WTC11 (cell line): ENCODE measurements at regions not wholly inside any gene's neighbourhood (a gene's known extent, or its start where the extent isn't known, plus 50 kb on each side); places are given as distances from the start of the nearest gene placed in this dataset.

Experiments used
- ATAC-seq: fragments of 200-7000 bp; cut with Tn5 transposase; 2 replicates; pipeline ENCODE4 v1.10.0; 2021; ENCODE audit warnings: mild to moderate bottlenecking, moderate library complexity
- CTCF ChIA-PET: fragments of 300-600 bp; sonication (Branson Sonifier 250); formaldehyde crosslinking; loops from one replicate; lab custom pipeline; 2021; ENCODE audit warnings: antibody characterized with exemption; lab: Charles Lee
- POLR2A ChIA-PET: fragments of 350-600 bp; sonication (Branson Sonifier 250); formaldehyde crosslinking; loops from one replicate; lab custom pipeline; 2021; ENCODE audit warnings: antibody characterized with exemption; lab: Charles Lee
- DNase-seq: peaks from one replicate; pipeline ENCODE4 v3.0.0; 2021; ENCODE audit warnings: low spot score
- H3K27ac Mint-ChIP-seq: 2 replicates; pipeline ENCODE4 v1.8.0; 2021; ENCODE audit warnings: mixed read lengths
- H3K27me3 Mint-ChIP-seq: 2 replicates; pipeline ENCODE4 v1.8.0; 2021; ENCODE audit warnings: low read depth, mild to moderate bottlenecking, moderate library complexity, mixed read lengths
- H3K36me3 Mint-ChIP-seq: 2 replicates; pipeline ENCODE4 v1.8.0; 2021; ENCODE audit warnings: mixed read lengths
- H3K4me1 Mint-ChIP-seq: 2 replicates; pipeline ENCODE4 v1.8.0; 2022; ENCODE audit warnings: mixed read lengths
- H3K4me3 Mint-ChIP-seq: 2 replicates; pipeline ENCODE4 v1.8.0; 2021; ENCODE audit warnings: mild to moderate bottlenecking, moderate library complexity, mixed read lengths
- H3K9me3 Mint-ChIP-seq: 2 replicates; pipeline ENCODE4 v1.8.0; 2021; ENCODE audit warnings: mixed read lengths
- ATF1 ChIP-seq: sonication (generic); formaldehyde crosslinking; IDR thresholded peaks from 2 replicates; pipeline ENCODE4 v1.8.1; 2023; ENCODE audit warnings: mild to moderate bottlenecking, moderate library complexity, missing genetic modification reagents
- ELF4 ChIP-seq: sonication (generic); formaldehyde crosslinking; IDR thresholded peaks from 2 replicates; pipeline ENCODE4 v1.8.1; 2022; ENCODE audit warnings: low read depth, mild to moderate bottlenecking, moderate library complexity, missing genetic modification reagents
- ESRRA ChIP-seq: sonication (generic); formaldehyde crosslinking; IDR thresholded peaks from 2 replicates; pipeline ENCODE4 v1.8.1; 2022; ENCODE audit warnings: mild to moderate bottlenecking, missing genetic modification reagents, borderline replicate concordance
- JAZF1 ChIP-seq: fragments of 250-450 bp; sonication (Bioruptor Pico); IDR thresholded peaks from 2 replicates; pipeline ENCODE4 v1.9.0; 2021; ENCODE audit warnings: moderate library complexity, mild to moderate bottlenecking, inconsistent platforms
- JUN ChIP-seq: sonication (generic); formaldehyde crosslinking; IDR thresholded peaks from 2 replicates; pipeline ENCODE4 v1.8.0; 2023; ENCODE audit warnings: mild to moderate bottlenecking, missing genetic modification reagents
- KAT7 ChIP-seq: sonication (generic); formaldehyde crosslinking; IDR thresholded peaks from 2 replicates; pipeline ENCODE4 v1.8.1; 2023; ENCODE audit warnings: missing genetic modification reagents, mild to moderate bottlenecking, borderline replicate concordance
- NR1H2 ChIP-seq: sonication (generic); formaldehyde crosslinking; IDR thresholded peaks from 2 replicates; pipeline ENCODE4 v1.9.0; 2021; ENCODE audit warnings: mild to moderate bottlenecking, moderate library complexity, missing genetic modification reagents
- PRRX2 ChIP-seq: fragments of 250-450 bp; sonication (Bioruptor Pico); IDR thresholded peaks from 2 replicates; pipeline ENCODE4 v1.8.0; 2021; ENCODE audit warnings: mild to moderate bottlenecking
- RELA ChIP-seq: sonication (generic); formaldehyde crosslinking; IDR thresholded peaks from 2 replicates; pipeline ENCODE4 v1.8.1; 2022; ENCODE audit warnings: missing genetic modification reagents, mild to moderate bottlenecking, borderline replicate concordance
- RORB ChIP-seq: fragments of 250-450 bp; sonication (Bioruptor Pico); IDR thresholded peaks from 2 replicates; pipeline ENCODE4 v1.9.0; 2021; ENCODE audit warnings: mild to moderate bottlenecking
- SP1 ChIP-seq: sonication (generic); formaldehyde crosslinking; conservative IDR thresholded peaks from 2 replicates; pipeline ENCODE4 v1.8.1; 2022; ENCODE audit warnings: missing genetic modification reagents
- TEAD1 ChIP-seq: sonication (generic); formaldehyde crosslinking; IDR thresholded peaks from 2 replicates; pipeline ENCODE4 v1.8.0; 2022; ENCODE audit warnings: mild to moderate bottlenecking, missing genetic modification reagents
- TP53 ChIP-seq: sonication (generic); formaldehyde crosslinking; IDR thresholded peaks from 2 replicates; pipeline ENCODE4 v1.8.1; 2023; ENCODE audit warnings: mild to moderate bottlenecking, missing genetic modification reagents
- ZNF138 ChIP-seq: sonication (generic); formaldehyde crosslinking; conservative IDR thresholded peaks from 2 replicates; pipeline ENCODE4 v1.8.1; 2022; ENCODE audit warnings: mild to moderate bottlenecking, moderate library complexity, missing genetic modification reagents
- ZNF219 ChIP-seq: sonication (generic); formaldehyde crosslinking; IDR thresholded peaks from 2 replicates; pipeline ENCODE4 v1.8.0; 2023; ENCODE audit warnings: missing genetic modification reagents, mild to moderate bottlenecking, borderline replicate concordance
- ZNF317 ChIP-seq: sonication (generic); formaldehyde crosslinking; IDR thresholded peaks from 2 replicates; pipeline ENCODE4 v1.8.1; 2023; ENCODE audit warnings: low read depth, mild to moderate bottlenecking, moderate library complexity, missing genetic modification reagents, borderline replicate concordance
- ZNF423 ChIP-seq: fragments of 250-450 bp; sonication (Bioruptor Pico); IDR thresholded peaks from 2 replicates; pipeline ENCODE4 v2.1.2; 2022; ENCODE audit warnings: mild to moderate bottlenecking, moderate library complexity
- TF ChIP-seq, protein P1 (sequence below): sonication (generic); formaldehyde crosslinking; IDR thresholded peaks from 2 replicates; pipeline ENCODE4 v1.8.1; 2023; ENCODE audit warnings: mild to moderate bottlenecking, missing genetic modification reagents
- TF ChIP-seq, protein P2 (sequence below): fragments of 250-450 bp; sonication (Bioruptor Pico); IDR thresholded peaks from 2 replicates; pipeline ENCODE4 v2.1.2; 2022; ENCODE audit warnings: mild to moderate bottlenecking, moderate library complexity
- TF ChIP-seq, protein P3 (sequence below): sonication (generic); formaldehyde crosslinking; IDR thresholded peaks from 2 replicates; pipeline ENCODE4 v1.8.0; 2023; ENCODE audit warnings: mild to moderate bottlenecking, missing genetic modification reagents
- TF ChIP-seq, protein P4 (sequence below): sonication (generic); formaldehyde crosslinking; conservative IDR thresholded peaks from 2 replicates; pipeline ENCODE4 v1.8.1; 2022; ENCODE audit warnings: mild to moderate bottlenecking, missing genetic modification reagents
- TF ChIP-seq, protein P5 (sequence below): sonication (generic); formaldehyde crosslinking; IDR thresholded peaks from 2 replicates; pipeline ENCODE4 v1.8.0; 2022; ENCODE audit warnings: mild to moderate bottlenecking, missing genetic modification reagents
- TF ChIP-seq, protein P6 (sequence below): sonication (generic); formaldehyde crosslinking; IDR thresholded peaks from 2 replicates; pipeline ENCODE4 v1.8.1; 2023; ENCODE audit warnings: mild to moderate bottlenecking, missing genetic modification reagents

DNA sequence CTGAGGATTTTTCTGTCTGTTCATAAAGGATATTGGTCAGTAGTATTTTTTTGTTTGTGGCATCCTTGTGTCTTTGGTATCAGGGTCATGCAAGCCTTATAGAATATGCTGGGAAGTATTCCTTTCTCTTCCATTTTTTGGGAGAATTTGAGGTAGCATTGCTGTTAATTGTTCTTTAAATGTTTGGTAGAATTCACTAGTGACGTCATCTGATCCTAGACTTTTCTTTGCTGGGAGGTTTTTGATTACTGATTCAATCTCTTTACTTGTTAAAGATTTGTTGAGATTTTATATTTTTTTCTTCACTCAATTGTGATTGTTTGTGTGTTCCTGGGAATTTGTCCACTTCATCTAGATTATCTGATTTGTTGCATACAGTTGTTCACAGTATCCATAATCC is 234.4 kb upstream of the ATP6AP2 start:
- no peak overlapping the region for H3K4me3 Mint-ChIP-seq
- H3K27ac Mint-ChIP-seq = no peak overlapping the region
- ATAC-seq (no peak), DNase-seq (no peak)
- TF ChIP-seq RORB (CRISPR knock-in tag) (no peak), SP1 (CRISPR knock-in tag) (no peak), TP53 (no peak), JAZF1 (no peak)
- TF ChIP-seq, protein P1, sequence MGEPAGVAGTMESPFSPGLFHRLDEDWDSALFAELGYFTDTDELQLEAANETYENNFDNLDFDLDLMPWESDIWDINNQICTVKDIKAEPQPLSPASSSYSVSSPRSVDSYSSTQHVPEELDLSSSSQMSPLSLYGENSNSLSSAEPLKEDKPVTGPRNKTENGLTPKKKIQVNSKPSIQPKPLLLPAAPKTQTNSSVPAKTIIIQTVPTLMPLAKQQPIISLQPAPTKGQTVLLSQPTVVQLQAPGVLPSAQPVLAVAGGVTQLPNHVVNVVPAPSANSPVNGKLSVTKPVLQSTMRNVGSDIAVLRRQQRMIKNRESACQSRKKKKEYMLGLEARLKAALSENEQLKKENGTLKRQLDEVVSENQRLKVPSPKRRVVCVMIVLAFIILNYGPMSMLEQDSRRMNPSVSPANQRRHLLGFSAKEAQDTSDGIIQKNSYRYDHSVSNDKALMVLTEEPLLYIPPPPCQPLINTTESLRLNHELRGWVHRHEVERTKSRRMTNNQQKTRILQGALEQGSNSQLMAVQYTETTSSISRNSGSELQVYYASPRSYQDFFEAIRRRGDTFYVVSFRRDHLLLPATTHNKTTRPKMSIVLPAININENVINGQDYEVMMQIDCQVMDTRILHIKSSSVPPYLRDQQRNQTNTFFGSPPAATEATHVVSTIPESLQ (CRISPR knock-in tag) = no peak
- TF ChIP-seq, protein P2, sequence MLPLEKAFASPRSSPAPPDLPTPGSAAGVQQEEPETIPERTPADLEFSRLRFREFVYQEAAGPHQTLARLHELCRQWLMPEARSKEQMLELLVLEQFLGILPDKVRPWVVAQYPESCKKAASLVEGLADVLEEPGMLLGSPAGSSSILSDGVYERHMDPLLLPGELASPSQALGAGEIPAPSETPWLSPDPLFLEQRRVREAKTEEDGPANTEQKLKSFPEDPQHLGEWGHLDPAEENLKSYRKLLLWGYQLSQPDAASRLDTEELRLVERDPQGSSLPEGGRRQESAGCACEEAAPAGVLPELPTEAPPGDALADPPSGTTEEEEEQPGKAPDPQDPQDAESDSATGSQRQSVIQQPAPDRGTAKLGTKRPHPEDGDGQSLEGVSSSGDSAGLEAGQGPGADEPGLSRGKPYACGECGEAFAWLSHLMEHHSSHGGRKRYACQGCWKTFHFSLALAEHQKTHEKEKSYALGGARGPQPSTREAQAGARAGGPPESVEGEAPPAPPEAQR = no peak
- H3K9me3 Mint-ChIP-seq = peaks cover 9% of the 10 kb centered on the region
- H3K4me1 Mint-ChIP-seq = no peaks in the 10 kb centered on the region
- no peaks in the 10 kb centered on the region for H3K27me3 Mint-ChIP-seq
- ChIA-PET POLR2A (no interaction called here), CTCF (no interaction called here)
- H3K36me3 Mint-ChIP-seq = peaks cover 7% of the 10 kb centered on the region

DNA sequence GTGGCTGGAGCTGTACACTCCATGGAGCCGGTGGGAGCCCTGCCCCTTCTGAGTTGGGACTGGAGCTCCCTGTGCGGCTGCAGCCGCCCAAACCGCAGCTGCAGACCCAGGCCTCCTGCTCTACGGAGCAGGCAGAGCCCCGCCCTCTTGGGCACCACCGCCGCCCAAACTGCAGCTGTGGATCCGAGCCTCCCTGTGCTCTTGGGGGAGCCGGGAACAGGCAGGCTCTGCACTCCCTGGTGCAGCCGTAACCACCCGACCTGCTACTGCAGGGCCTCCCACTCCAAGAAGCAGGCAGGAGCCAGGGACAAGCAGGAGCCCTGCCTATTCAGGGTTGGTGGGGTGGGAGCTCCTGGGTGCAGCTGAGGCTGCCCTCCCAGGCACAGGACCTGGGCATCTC is 237.5 kb upstream of the ATP6AP2 start:
- H3K27me3 Mint-ChIP-seq = no peaks in the 10 kb centered on the region
- ChIA-PET POLR2A (no interaction called here), CTCF (interaction anchor here (1.1 kb wide), 1 partner anchor 39 kb away, joined by 3 read pairs; no protein-coding TSS in a partner anchor)
- peaks cover 7% of the 10 kb centered on the region for H3K36me3 Mint-ChIP-seq
- H3K27ac Mint-ChIP-seq = no peak overlapping the region
- TF ChIP-seq ATF1 (CRISPR knock-in tag) = no peak
- no peaks in the 10 kb centered on the region for H3K4me1 Mint-ChIP-seq
- H3K9me3 Mint-ChIP-seq = peaks cover 9% of the 10 kb centered on the region
- ATAC-seq (peak; percentile 30; the same call in 1 of the 2 replicates), DNase-seq (no peak)
- no peak overlapping the region for H3K4me3 Mint-ChIP-seq

DNA sequence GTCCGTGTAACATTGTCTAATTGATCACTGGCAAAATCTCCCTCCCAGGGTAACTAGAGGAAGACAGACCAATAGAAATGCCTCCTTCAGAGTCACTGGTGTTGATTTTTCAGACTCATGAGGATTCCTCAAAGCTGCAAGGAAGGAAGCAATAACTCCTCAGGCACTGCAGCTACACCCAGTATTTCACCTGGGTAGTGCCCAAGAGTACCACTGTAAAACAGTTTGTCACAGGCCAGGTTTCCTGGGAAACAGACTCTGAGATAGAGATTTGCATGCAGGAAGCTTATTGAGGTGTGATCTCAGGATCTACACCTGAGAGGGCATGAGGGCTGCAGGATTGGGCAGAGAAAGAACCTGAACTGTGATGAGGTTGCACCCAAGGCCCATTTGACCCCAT is 240.7 kb upstream of the ATP6AP2 start:
- Mint-ChIP-seq H3K27me3 (no peaks in the 10 kb centered on the region), H3K4me3 (no peak overlapping the region), H3K9me3 (no peaks in the 10 kb centered on the region), H3K27ac (no peak overlapping the region), H3K4me1 (no peaks in the 10 kb centered on the region), H3K36me3 (no peaks in the 10 kb centered on the region)
- ChIA-PET CTCF (no interaction called here), POLR2A (no interaction called here)
- DNase-seq (no peak), ATAC-seq (no peak)
- TF ChIP-seq ZNF219 (CRISPR knock-in tag) (no peak), RELA (CRISPR knock-in tag) (no peak), JUN (no peak), ZNF423 (no peak), ZNF138 (CRISPR knock-in tag) (no peak), ESRRA (CRISPR knock-in tag) (no peak), PRRX2 (CRISPR knock-in tag) (no peak), TEAD1 (CRISPR knock-in tag) (no peak), NR1H2 (CRISPR knock-in tag) (no peak), KAT7 (CRISPR knock-in tag) (no peak), ZNF317 (CRISPR knock-in tag) (no peak), ELF4 (CRISPR knock-in tag) (no peak)
- TF ChIP-seq, protein P3, sequence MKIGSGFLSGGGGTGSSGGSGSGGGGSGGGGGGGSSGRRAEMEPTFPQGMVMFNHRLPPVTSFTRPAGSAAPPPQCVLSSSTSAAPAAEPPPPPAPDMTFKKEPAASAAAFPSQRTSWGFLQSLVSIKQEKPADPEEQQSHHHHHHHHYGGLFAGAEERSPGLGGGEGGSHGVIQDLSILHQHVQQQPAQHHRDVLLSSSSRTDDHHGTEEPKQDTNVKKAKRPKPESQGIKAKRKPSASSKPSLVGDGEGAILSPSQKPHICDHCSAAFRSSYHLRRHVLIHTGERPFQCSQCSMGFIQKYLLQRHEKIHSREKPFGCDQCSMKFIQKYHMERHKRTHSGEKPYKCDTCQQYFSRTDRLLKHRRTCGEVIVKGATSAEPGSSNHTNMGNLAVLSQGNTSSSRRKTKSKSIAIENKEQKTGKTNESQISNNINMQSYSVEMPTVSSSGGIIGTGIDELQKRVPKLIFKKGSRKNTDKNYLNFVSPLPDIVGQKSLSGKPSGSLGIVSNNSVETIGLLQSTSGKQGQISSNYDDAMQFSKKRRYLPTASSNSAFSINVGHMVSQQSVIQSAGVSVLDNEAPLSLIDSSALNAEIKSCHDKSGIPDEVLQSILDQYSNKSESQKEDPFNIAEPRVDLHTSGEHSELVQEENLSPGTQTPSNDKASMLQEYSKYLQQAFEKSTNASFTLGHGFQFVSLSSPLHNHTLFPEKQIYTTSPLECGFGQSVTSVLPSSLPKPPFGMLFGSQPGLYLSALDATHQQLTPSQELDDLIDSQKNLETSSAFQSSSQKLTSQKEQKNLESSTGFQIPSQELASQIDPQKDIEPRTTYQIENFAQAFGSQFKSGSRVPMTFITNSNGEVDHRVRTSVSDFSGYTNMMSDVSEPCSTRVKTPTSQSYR (CRISPR knock-in tag) = no peak
- TF ChIP-seq, protein P4, sequence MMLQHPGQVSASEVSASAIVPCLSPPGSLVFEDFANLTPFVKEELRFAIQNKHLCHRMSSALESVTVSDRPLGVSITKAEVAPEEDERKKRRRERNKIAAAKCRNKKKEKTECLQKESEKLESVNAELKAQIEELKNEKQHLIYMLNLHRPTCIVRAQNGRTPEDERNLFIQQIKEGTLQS = no peak
- TF ChIP-seq, protein P5, sequence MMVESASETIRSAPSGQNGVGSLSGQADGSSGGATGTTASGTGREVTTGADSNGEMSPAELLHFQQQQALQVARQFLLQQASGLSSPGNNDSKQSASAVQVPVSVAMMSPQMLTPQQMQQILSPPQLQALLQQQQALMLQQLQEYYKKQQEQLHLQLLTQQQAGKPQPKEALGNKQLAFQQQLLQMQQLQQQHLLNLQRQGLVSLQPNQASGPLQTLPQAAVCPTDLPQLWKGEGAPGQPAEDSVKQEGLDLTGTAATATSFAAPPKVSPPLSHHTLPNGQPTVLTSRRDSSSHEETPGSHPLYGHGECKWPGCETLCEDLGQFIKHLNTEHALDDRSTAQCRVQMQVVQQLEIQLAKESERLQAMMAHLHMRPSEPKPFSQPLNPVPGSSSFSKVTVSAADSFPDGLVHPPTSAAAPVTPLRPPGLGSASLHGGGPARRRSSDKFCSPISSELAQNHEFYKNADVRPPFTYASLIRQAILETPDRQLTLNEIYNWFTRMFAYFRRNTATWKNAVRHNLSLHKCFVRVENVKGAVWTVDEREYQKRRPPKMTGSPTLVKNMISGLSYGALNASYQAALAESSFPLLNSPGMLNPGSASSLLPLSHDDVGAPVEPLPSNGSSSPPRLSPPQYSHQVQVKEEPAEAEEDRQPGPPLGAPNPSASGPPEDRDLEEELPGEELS (CRISPR knock-in tag) = no peak
- TF ChIP-seq, protein P6, sequence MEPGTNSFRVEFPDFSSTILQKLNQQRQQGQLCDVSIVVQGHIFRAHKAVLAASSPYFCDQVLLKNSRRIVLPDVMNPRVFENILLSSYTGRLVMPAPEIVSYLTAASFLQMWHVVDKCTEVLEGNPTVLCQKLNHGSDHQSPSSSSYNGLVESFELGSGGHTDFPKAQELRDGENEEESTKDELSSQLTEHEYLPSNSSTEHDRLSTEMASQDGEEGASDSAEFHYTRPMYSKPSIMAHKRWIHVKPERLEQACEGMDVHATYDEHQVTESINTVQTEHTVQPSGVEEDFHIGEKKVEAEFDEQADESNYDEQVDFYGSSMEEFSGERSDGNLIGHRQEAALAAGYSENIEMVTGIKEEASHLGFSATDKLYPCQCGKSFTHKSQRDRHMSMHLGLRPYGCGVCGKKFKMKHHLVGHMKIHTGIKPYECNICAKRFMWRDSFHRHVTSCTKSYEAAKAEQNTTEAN = no peak
- TF ChIP-seq, protein P2 = no peak
